Trophoblast cell (in vitro differentiated cells and primary cell): ENCODE measurements at regions not wholly inside any gene's neighbourhood (a gene's known extent, or its start where the extent isn't known, plus 50 kb on each side); places are given as distances from the start of the nearest gene placed in this dataset.

Experiments
- DNase-seq, 2 donors: peaks; one replicate each; pipeline ENCODE4 v3.0.0-alpha.2; 2016
- H2AFZ ChIP-seq: 2 replicates; pipeline ENCODE4 v1.6.1; 2013; ENCODE audit warnings: low read length, moderate library complexity, mild to moderate bottlenecking; ENCODE audit not compliant: insufficient read depth, poor library complexity
- H2AK5ac ChIP-seq: 2 replicates; pipeline ENCODE4 v1.6.1; 2013; ENCODE audit warnings: mild to moderate bottlenecking, low read length
- H2BK120ac ChIP-seq: 2 replicates; pipeline ENCODE4 v1.6.1; 2013; ENCODE audit warnings: low read length, mild to moderate bottlenecking, moderate library complexity; ENCODE audit not compliant: insufficient read depth, poor library complexity
- H2BK12ac ChIP-seq: 2 replicates; pipeline ENCODE4 v1.6.1; 2013; ENCODE audit warnings: mild to moderate bottlenecking, low read length, moderate library complexity
- H2BK5ac ChIP-seq: 2 replicates; pipeline ENCODE4 v1.6.1; 2013; ENCODE audit warnings: low read length, low read depth, moderate library complexity, mild to moderate bottlenecking; ENCODE audit not compliant: poor library complexity
- H3K14ac ChIP-seq: 2 replicates; pipeline ENCODE4 v1.6.1; 2013; ENCODE audit warnings: mild to moderate bottlenecking, low read length
- H3K18ac ChIP-seq: 2 replicates; pipeline ENCODE4 v1.6.1; 2013; ENCODE audit warnings: mild to moderate bottlenecking, low read length
- H3K23ac ChIP-seq: 2 replicates; pipeline ENCODE4 v1.6.1; 2013; ENCODE audit warnings: low read length
- H3K27ac ChIP-seq: 2 replicates; pipeline ENCODE4 v1.5.1; 2013; ENCODE audit warnings: low read depth, mild to moderate bottlenecking, inconsistent platforms, low read length, moderate library complexity
- H3K27me3 ChIP-seq: 2 replicates; pipeline ENCODE4 v1.6.1; 2013; ENCODE audit warnings: inconsistent platforms, mild to moderate bottlenecking, low read length, moderate library complexity; ENCODE audit not compliant: insufficient read depth
- H3K36me3 ChIP-seq, 2 experiments: 1 replicate in 1 of 2; 2 replicates in 1 of 2; pipeline ENCODE4 v1.6.1; 2013; ENCODE audit warnings: low read length in 2 of 2, mild to moderate bottlenecking in 2 of 2, moderate library complexity in 1 of 2; ENCODE audit not compliant: insufficient read depth in 2 of 2, control insufficient read depth in 1 of 2
- H3K4ac ChIP-seq: 2 replicates; pipeline ENCODE4 v1.6.1; 2013; ENCODE audit warnings: low read depth, mild to moderate bottlenecking, low read length, moderate library complexity
- H3K4me1 ChIP-seq, 2 experiments: 1 replicate in 1 of 2; 2 replicates in 1 of 2; pipeline ENCODE4 v1.6.1; 2013; ENCODE audit warnings: low read length in 2 of 2, mild to moderate bottlenecking in 2 of 2, moderate library complexity in 1 of 2; ENCODE audit not compliant: insufficient read depth in 2 of 2, control insufficient read depth in 1 of 2
- H3K4me2 ChIP-seq: 2 replicates; pipeline ENCODE4 v1.6.1; 2013; ENCODE audit warnings: inconsistent platforms, mild to moderate bottlenecking, low read length, moderate library complexity
- H3K4me3 ChIP-seq: 2 replicates; pipeline ENCODE4 v1.5.1; 2013; ENCODE audit warnings: mild to moderate bottlenecking, low read depth, low read length, inconsistent platforms
- H3K79me1 ChIP-seq: one replicate; pipeline ENCODE4 v1.6.1; 2013; ENCODE audit warnings: low read length
- H3K79me2 ChIP-seq: 2 replicates; pipeline ENCODE4 v1.6.1; 2013; ENCODE audit warnings: low read length, mild to moderate bottlenecking; ENCODE audit not compliant: control insufficient read depth, insufficient read depth, poor library complexity
- H3K9ac ChIP-seq: 2 replicates; pipeline ENCODE4 v1.6.1; 2013; ENCODE audit warnings: mild to moderate bottlenecking, low read length
- H3K9me3 ChIP-seq: 2 replicates; pipeline ENCODE4 v1.6.1; 2013; ENCODE audit warnings: low read depth, mild to moderate bottlenecking, control low read depth, inconsistent platforms, low read length; ENCODE audit not compliant: insufficient read depth
- H4K12ac ChIP-seq: 2 replicates; pipeline ENCODE4 v1.6.1; 2013; ENCODE audit warnings: low read depth, mild to moderate bottlenecking, low read length, moderate library complexity
- H4K8ac ChIP-seq: 2 replicates; pipeline ENCODE4 v1.6.1; 2013; ENCODE audit warnings: low read depth, mild to moderate bottlenecking, low read length, moderate library complexity
- H4K91ac ChIP-seq: one replicate; pipeline ENCODE4 v1.6.1; 2013; ENCODE audit warnings: low read depth, mild to moderate bottlenecking, low read length, moderate library complexity
- WGBS: extraction: QIAGEN DNeasy Blood & Tissue Kit; methylation state at CpG from one replicate; pipeline ENCODE4 v1.1.7; 2013; ENCODE audit warnings: missing lambda C conversion rate; ENCODE audit not compliant: insufficient read length, insufficient coverage; ENCODE audit errors: extremely low coverage; 5-methylcytosine and 5-hydroxymethylcytosine counted together

- H2BK5ac ChIP-seq: no peak overlapping the region
- DNase-seq: no peak
- no peak overlapping the region for H3K18ac ChIP-seq
- H3K79me1 ChIP-seq: no peaks in the 10 kb centered on the region
- H2AK5ac ChIP-seq: no peak overlapping the region
- no peak overlapping the region for H3K4ac ChIP-seq
- no peaks in the 10 kb centered on the region for H3K4me1 ChIP-seq
- no peak overlapping the region for H3K27ac ChIP-seq
- H3K79me2 ChIP-seq: no peaks in the 10 kb centered on the region
- H3K36me3 ChIP-seq: no peaks in the 10 kb centered on the region
- H2BK12ac ChIP-seq: no peak overlapping the region
- no peak overlapping the region for H4K8ac ChIP-seq
- no peak overlapping the region for H2AFZ ChIP-seq
- no peak overlapping the region for H2BK120ac ChIP-seq
- no peak overlapping the region for H4K91ac ChIP-seq
- no peak overlapping the region for H3K9ac ChIP-seq
- H3K14ac ChIP-seq: no peak overlapping the region
- no peak overlapping the region for H4K12ac ChIP-seq
- no peak overlapping the region for H3K4me2 ChIP-seq
- H3K9me3 ChIP-seq: peaks cover 5% of the 10 kb centered on the region
- H3K23ac ChIP-seq: no peak overlapping the region
- WGBS: no CpG with 5 or more reads among the region's 11 CpGs
- no peak overlapping the region for H3K4me3 ChIP-seq
- no peaks in the 10 kb centered on the region for H3K27me3 ChIP-seq
Measured at GRCh38 chr2:184523732-184524131, 74.6 kb upstream of the ZNF804A start.

GRCh38 chr2:184524551-184525382, 73.6 kb upstream of the ZNF804A start:
- Histone ChIP-seq H3K36me3 (no peaks in the 10 kb centered on the region), H2AK5ac (no peak overlapping the region), H2BK5ac (no peak overlapping the region), H3K4me1 (no peaks in the 10 kb centered on the region), H3K27ac (no peak overlapping the region), H3K18ac (no peak overlapping the region), H4K12ac (no peak overlapping the region), H3K14ac (no peak overlapping the region), H4K8ac (no peak overlapping the region), H2AFZ (no peak overlapping the region), H3K4me3 (no peak overlapping the region), H3K23ac (no peak overlapping the region), H3K9me3 (peaks cover 5% of the 10 kb centered on the region), H3K4ac (no peak overlapping the region), H4K91ac (no peak overlapping the region), H2BK12ac (no peak overlapping the region), H2BK120ac (no peak overlapping the region), H3K4me2 (no peak overlapping the region), H3K27me3 (no peaks in the 10 kb centered on the region), H3K79me1 (no peaks in the 10 kb centered on the region), H3K79me2 (no peaks in the 10 kb centered on the region), H3K9ac (no peak overlapping the region)
- DNase-seq: no peak
- WGBS: no CpG with 5 or more reads among the region's 16 CpGs

- Histone ChIP-seq H3K4me1 (no peaks in the 10 kb centered on the region), H2BK120ac (no peak overlapping the region), H3K9ac (no peak overlapping the region), H3K23ac (no peak overlapping the region), H3K27me3 (no peaks in the 10 kb centered on the region), H2AFZ (no peak overlapping the region), H4K91ac (no peak overlapping the region), H3K27ac (no peak overlapping the region), H3K79me2 (no peaks in the 10 kb centered on the region), H2BK5ac (no peak overlapping the region), H3K18ac (no peak overlapping the region), H3K79me1 (no peaks in the 10 kb centered on the region), H4K8ac (no peak overlapping the region), H4K12ac (no peak overlapping the region), H3K4me2 (no peak overlapping the region), H3K4ac (no peak overlapping the region), H2AK5ac (no peak overlapping the region), H3K36me3 (no peaks in the 10 kb centered on the region), H2BK12ac (no peak overlapping the region), H3K9me3 (peaks cover 7% of the 10 kb centered on the region), H3K14ac (no peak overlapping the region), H3K4me3 (no peak overlapping the region)
- no peak for DNase-seq
Measured at GRCh38 chr2:184527058-184527457, 71.3 kb upstream of the ZNF804A start.

GRCh38 chr2:184528119-184528518, 70.2 kb upstream of the ZNF804A start:
- WGBS: no CpG with 5 or more reads among the region's 2 CpGs
- Histone ChIP-seq H2BK12ac (no peak overlapping the region), H4K12ac (no peak overlapping the region)

More at GRCh38 chr2:184528119-184528518, 70.2 kb upstream of the ZNF804A start:
- H3K27ac ChIP-seq: no peak overlapping the region
- H4K91ac ChIP-seq: no peak overlapping the region
- no peaks in the 10 kb centered on the region for H3K27me3 ChIP-seq
- H3K36me3 ChIP-seq: no peaks in the 10 kb centered on the region
- peaks cover 7% of the 10 kb centered on the region for H3K9me3 ChIP-seq
- no peak overlapping the region for H2AK5ac ChIP-seq
- H3K4ac ChIP-seq: no peak overlapping the region
- H3K14ac ChIP-seq: no peak overlapping the region
- H3K4me3 ChIP-seq: no peak overlapping the region
- no peak overlapping the region for H3K4me2 ChIP-seq
- no peak overlapping the region for H3K18ac ChIP-seq
- no peaks in the 10 kb centered on the region for H3K79me2 ChIP-seq
- no peaks in the 10 kb centered on the region for H3K4me1 ChIP-seq
- no peak overlapping the region for H4K8ac ChIP-seq
- no peaks in the 10 kb centered on the region for H3K79me1 ChIP-seq
- DNase-seq: no peak
- H2BK120ac ChIP-seq: no peak overlapping the region
- H3K23ac ChIP-seq: no peak overlapping the region
- no peak overlapping the region for H3K9ac ChIP-seq
- no peak overlapping the region for H2BK5ac ChIP-seq
- H2AFZ ChIP-seq: no peak overlapping the region
